ENCODE measurements at regions not wholly inside any gene's neighbourhood (a gene's known extent, or its start where the extent isn't known, plus 50 kb on each side); places are given as distances from the start of the nearest gene placed in this dataset.

DNA sequence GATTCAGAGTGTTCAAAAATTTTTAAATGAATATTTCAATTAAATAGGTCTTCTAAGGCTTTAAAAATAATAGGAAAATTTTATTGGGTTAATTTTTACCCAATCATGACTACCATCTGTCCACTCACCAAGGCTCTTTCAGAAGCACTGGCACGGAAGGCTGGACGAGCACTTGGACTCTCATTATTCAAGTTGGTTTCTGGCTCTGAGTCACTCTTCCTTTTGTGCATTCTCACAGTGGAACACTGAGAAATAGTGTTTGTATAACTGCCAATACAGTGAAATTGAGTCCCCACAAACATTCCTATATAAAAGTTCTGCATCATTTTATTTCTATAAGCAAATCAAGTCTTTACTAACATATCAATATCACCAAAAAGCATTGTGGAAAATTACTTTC, 1149.0 kb downstream of the EFNA5 start:
- H3K27me3 Mint-ChIP-seq (ENCODE audit: insufficient read depth) = no peaks in the 10 kb centered on the region
- Histone ChIP-seq H3K9me3 (ENCODE audit: control insufficient read depth, low read length) (no peaks in the 10 kb centered on the region), H3K4me1 (ENCODE audit: control insufficient read depth, insufficient read depth, low read length) (no peaks in the 10 kb centered on the region), H3K36me3 (ENCODE audit: control insufficient read depth, insufficient read depth, low read length) (no peaks in the 10 kb centered on the region), H3K9ac (ENCODE audit: extremely low read depth, low read length, poor library complexity, severe bottlenecking) (no peak overlapping the region), H3K27me3 (ENCODE audit: control insufficient read depth, insufficient read depth, low read length, poor library complexity, severe bottlenecking) (no peaks in the 10 kb centered on the region), H3K4me3 (ENCODE audit: low read length) (no peak overlapping the region), H3K27ac (ENCODE audit: low read depth, low read length) (no peak overlapping the region)
- no peak for DNase-seq
- no peaks in the 10 kb centered on the region for H3K4me1 Mint-ChIP-seq
- no peaks in the 10 kb centered on the region for H3K36me3 Mint-ChIP-seq (ENCODE audit: low read depth)
- H3K27ac Mint-ChIP-seq = no peak overlapping the region
- TF ChIP-seq, protein P1, sequence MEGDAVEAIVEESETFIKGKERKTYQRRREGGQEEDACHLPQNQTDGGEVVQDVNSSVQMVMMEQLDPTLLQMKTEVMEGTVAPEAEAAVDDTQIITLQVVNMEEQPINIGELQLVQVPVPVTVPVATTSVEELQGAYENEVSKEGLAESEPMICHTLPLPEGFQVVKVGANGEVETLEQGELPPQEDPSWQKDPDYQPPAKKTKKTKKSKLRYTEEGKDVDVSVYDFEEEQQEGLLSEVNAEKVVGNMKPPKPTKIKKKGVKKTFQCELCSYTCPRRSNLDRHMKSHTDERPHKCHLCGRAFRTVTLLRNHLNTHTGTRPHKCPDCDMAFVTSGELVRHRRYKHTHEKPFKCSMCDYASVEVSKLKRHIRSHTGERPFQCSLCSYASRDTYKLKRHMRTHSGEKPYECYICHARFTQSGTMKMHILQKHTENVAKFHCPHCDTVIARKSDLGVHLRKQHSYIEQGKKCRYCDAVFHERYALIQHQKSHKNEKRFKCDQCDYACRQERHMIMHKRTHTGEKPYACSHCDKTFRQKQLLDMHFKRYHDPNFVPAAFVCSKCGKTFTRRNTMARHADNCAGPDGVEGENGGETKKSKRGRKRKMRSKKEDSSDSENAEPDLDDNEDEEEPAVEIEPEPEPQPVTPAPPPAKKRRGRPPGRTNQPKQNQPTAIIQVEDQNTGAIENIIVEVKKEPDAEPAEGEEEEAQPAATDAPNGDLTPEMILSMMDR (conservative IDR thresholded peaks at IDR 0.05) = no peak
- no peak overlapping the region for H3K4me3 Mint-ChIP-seq
- WGBS, 2 experiments (ENCODE audit: insufficient coverage in 1 of 2, insufficient read length in 1 of 2) = 85% methylated on average over 2 of the region's 2 CpGs; no CpG with 5 or more reads in 1 of the 2 experiments
- no peaks in the 10 kb centered on the region for H3K9me3 Mint-ChIP-seq

DNA sequence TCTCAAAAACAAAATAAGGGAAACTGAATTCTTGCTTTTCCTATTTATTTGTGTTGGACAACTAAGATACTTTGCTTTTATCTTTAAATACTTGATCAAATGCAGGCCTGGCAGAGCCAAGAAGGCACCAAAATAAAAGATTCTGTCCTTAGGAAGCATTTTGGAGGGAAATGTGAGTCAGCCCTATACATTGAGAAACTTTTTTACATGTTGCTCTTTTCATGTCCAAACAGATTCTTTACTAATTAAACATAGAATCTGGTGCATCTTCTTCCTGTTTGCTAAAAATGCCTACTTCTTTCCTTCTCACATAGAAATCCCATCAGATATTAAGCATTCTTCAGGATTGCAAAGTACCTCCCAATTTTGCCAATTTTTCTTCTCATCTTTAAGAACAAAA, 1160.4 kb downstream of the EFNA5 start:
- no peak overlapping the region for H3K27ac ChIP-seq (ENCODE audit: low read depth, low read length)
- H3K9me3 Mint-ChIP-seq = no peaks in the 10 kb centered on the region
- TF ChIP-seq, protein P1 (conservative IDR thresholded peaks at IDR 0.05) = no peak
- no peak overlapping the region for H3K4me3 Mint-ChIP-seq
- H3K36me3 Mint-ChIP-seq (ENCODE audit: low read depth) = no peaks in the 10 kb centered on the region
- H3K4me3 ChIP-seq (ENCODE audit: low read length) = no peak overlapping the region
- no peak overlapping the region for H3K27ac Mint-ChIP-seq
- no peaks in the 10 kb centered on the region for H3K27me3 ChIP-seq (ENCODE audit: control insufficient read depth, insufficient read depth, low read length, poor library complexity, severe bottlenecking)
- H3K9me3 ChIP-seq (ENCODE audit: control insufficient read depth, low read length) = no peaks in the 10 kb centered on the region
- no peaks in the 10 kb centered on the region for H3K27me3 Mint-ChIP-seq (ENCODE audit: insufficient read depth)
- H3K9ac ChIP-seq (ENCODE audit: extremely low read depth, low read length, poor library complexity, severe bottlenecking) = no peak overlapping the region
- no peaks in the 10 kb centered on the region for H3K4me1 ChIP-seq (ENCODE audit: control insufficient read depth, insufficient read depth, low read length)
- no peaks in the 10 kb centered on the region for H3K36me3 ChIP-seq (ENCODE audit: control insufficient read depth, insufficient read depth, low read length)
- DNase-seq = no peak
- H3K4me1 Mint-ChIP-seq = no peaks in the 10 kb centered on the region

DNA sequence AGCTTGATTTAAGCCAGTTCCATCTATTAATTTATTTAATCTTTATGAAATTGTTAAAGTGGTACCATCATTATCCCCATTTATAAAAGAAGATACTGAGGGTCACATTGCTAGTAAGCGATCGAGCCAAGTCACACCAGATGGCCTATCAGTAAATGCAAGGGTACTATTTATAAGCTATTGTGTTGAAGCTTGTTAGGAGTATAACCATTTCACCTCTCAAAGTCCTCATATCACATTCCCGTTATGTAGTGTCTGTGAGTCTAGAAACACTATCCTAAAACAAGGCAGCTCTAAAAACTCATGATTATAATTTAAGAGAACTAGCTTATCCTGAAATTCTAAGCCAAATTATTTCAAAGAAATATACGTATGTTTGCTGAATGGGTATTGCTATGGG, 1161.8 kb downstream of the EFNA5 start:
- H3K4me1 Mint-ChIP-seq = no peaks in the 10 kb centered on the region
- H3K27ac ChIP-seq (ENCODE audit: low read depth, low read length) = no peak overlapping the region
- no peaks in the 10 kb centered on the region for H3K4me1 ChIP-seq (ENCODE audit: control insufficient read depth, insufficient read depth, low read length)
- no peaks in the 10 kb centered on the region for H3K27me3 Mint-ChIP-seq (ENCODE audit: insufficient read depth)
- no peaks in the 10 kb centered on the region for H3K9me3 Mint-ChIP-seq
- no peak overlapping the region for H3K9ac ChIP-seq (ENCODE audit: extremely low read depth, low read length, poor library complexity, severe bottlenecking)
- H3K36me3 ChIP-seq (ENCODE audit: control insufficient read depth, insufficient read depth, low read length) = no peaks in the 10 kb centered on the region
- TF ChIP-seq, protein P1 (conservative IDR thresholded peaks at IDR 0.05) = no peak
- WGBS, 2 experiments (ENCODE audit: insufficient coverage in 1 of 2, insufficient read length in 1 of 2) = 96% methylated on average over 4 of the region's 4 CpGs; no CpG with 5 or more reads in 1 of the 2 experiments
- no peak overlapping the region for H3K4me3 Mint-ChIP-seq
- H3K36me3 Mint-ChIP-seq (ENCODE audit: low read depth) = no peaks in the 10 kb centered on the region
- no peaks in the 10 kb centered on the region for H3K27me3 ChIP-seq (ENCODE audit: control insufficient read depth, insufficient read depth, low read length, poor library complexity, severe bottlenecking)
- no peak for DNase-seq
- H3K9me3 ChIP-seq (ENCODE audit: control insufficient read depth, low read length) = no peaks in the 10 kb centered on the region
- no peak overlapping the region for H3K27ac Mint-ChIP-seq
- H3K4me3 ChIP-seq (ENCODE audit: low read length) = no peak overlapping the region

All from endodermal cell (in vitro differentiated cells).